Neural progenitor cell (in vitro differentiated cells): ENCODE measurements at regions not wholly inside any gene's neighbourhood (a gene's known extent, or its start where the extent isn't known, plus 50 kb on each side); places are given as distances from the start of the nearest gene placed in this dataset.

Experiments used
- EZH2 ChIP-seq: fragments of 200-600 bp; sonication (generic); IDR thresholded peaks from 2 replicates; pipeline ENCODE4 v1.6.1; 2017; ENCODE audit warnings: antibody characterized with exemption, mild to moderate bottlenecking, moderate library complexity
- TF ChIP-seq, protein P1 (sequence below): fragments of 200-600 bp; sonication (generic); IDR thresholded peaks from 2 replicates; pipeline ENCODE4 v1.5.1; 2017; ENCODE audit warnings: antibody characterized with exemption, mild to moderate bottlenecking

DNA sequence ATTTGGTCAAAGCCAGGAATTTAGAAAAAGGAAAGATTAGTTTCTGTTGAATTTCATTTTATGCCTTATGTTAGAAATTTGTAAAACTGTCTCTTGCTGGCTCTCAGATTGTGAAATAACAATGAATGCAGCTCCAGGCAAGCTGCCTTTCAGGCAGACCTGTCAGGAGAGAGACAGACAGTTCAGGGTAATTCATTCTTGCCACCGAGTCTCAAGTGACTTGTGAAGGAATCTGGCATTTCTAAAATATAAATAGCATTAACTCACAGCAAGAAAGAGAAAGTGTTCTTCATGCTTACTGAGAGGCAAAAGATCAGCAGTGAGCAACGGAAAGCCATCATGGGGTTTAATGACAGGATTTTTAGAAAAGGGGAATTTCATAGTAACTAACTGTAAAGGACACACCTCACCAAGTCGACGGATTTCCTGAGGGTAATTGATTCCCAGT lies 442.3 kb upstream of the AKR1E2 start:
- TF ChIP-seq, protein P1, sequence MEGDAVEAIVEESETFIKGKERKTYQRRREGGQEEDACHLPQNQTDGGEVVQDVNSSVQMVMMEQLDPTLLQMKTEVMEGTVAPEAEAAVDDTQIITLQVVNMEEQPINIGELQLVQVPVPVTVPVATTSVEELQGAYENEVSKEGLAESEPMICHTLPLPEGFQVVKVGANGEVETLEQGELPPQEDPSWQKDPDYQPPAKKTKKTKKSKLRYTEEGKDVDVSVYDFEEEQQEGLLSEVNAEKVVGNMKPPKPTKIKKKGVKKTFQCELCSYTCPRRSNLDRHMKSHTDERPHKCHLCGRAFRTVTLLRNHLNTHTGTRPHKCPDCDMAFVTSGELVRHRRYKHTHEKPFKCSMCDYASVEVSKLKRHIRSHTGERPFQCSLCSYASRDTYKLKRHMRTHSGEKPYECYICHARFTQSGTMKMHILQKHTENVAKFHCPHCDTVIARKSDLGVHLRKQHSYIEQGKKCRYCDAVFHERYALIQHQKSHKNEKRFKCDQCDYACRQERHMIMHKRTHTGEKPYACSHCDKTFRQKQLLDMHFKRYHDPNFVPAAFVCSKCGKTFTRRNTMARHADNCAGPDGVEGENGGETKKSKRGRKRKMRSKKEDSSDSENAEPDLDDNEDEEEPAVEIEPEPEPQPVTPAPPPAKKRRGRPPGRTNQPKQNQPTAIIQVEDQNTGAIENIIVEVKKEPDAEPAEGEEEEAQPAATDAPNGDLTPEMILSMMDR: no peak
- TF ChIP-seq EZH2: no peak
